Thyroid gland (tissue), 4 donors: ENCODE measurements at regions not wholly inside any gene's neighbourhood (a gene's known extent, or its start where the extent isn't known, plus 50 kb on each side); places are given as distances from the start of the nearest gene placed in this dataset.

ENCODE experiments used
- DNase-seq, 2 donors: peaks; one replicate each; pipeline ENCODE4 v3.0.0-alpha.2; 2019
- H3K27ac ChIP-seq, 3 donors: fragments of 200-600 bp; sonication (generic); 1 replicate in 2 of 3; 2 replicates in 1 of 3; pipeline ENCODE4 v1.5.1; 2016 to 2019; ENCODE audit warnings: mild to moderate bottlenecking in 1 of 3, moderate library complexity in 1 of 3
- H3K27me3 ChIP-seq: fragments of 200-600 bp; sonication (generic); one replicate; pipeline ENCODE4 v1.5.1; 2019
- H3K36me3 ChIP-seq, 2 donors: fragments of 200-600 bp; sonication (generic); one replicate each; pipeline ENCODE4 v1.5.1; 2016 to 2019
- H3K4me1 ChIP-seq, 2 donors: fragments of 200-600 bp; sonication (generic); one replicate each; pipeline ENCODE4 v1.5.1; 2017 to 2019
- H3K4me3 ChIP-seq, 3 donors: fragments of 200-600 bp; sonication (generic); replicated peaks in 1 of 3; 1 replicate in 2 of 3; 2 replicates in 1 of 3; pipeline ENCODE4 v1.5.1; 2016; ENCODE audit warnings: mild to moderate bottlenecking in 1 of 3
- H3K9me3 ChIP-seq: fragments of 200-600 bp; sonication (generic); one replicate; pipeline ENCODE4 v1.5.1; 2017
- CTCF ChIP-seq, 6 experiments: fragments of 200-600 bp in 3 of 6; fragments of 450-650 bp in 3 of 6; sonication (generic) in 3 of 6; IDR thresholded peaks; one replicate each; pipeline ENCODE4 v1.5.1; 2016 to 2019; ENCODE audit warnings: antibody characterized with exemption in 6 of 6, mild to moderate bottlenecking in 2 of 6, inconsistent platforms in 1 of 6, moderate library complexity in 1 of 6
- POLR2A ChIP-seq, 2 donors: fragments of 450-650 bp; IDR thresholded peaks; one replicate each; pipeline ENCODE4 v1.6.1; 2017; ENCODE audit warnings: antibody characterized with exemption in 2 of 2, mild to moderate bottlenecking in 2 of 2, moderate library complexity in 1 of 2
- WGBS, 2 donors: methylation state at CpG; one replicate each; pipeline ENCODE4 v1.1.5; 2017; 5-methylcytosine and 5-hydroxymethylcytosine counted together
- intact Hi-C: fragments of 100-400 bp; cut with DNase I; formaldehyde crosslinking; loops from one replicate; pipeline ENCODE4 v1.15.1; 2023

- no peak for DNase-seq
- intact Hi-C loops = no loop called here
- Histone ChIP-seq H3K4me3 (no peak overlapping the region), H3K4me1 (no peaks in the 10 kb centered on the region), H3K27me3 (peaks cover 7% of the 10 kb centered on the region), H3K9me3 (no peaks in the 10 kb centered on the region), H3K36me3 (no peaks in the 10 kb centered on the region), H3K27ac (no peak overlapping the region)
- no peak for TF ChIP-seq POLR2A (IDR thresholded peaks at IDR 0.05)
- TF ChIP-seq CTCF (IDR thresholded peaks at IDR 0.05) = no peak
- 22 to 23% methylated on average over 32 of the region's 32 CpGs for WGBS, 2 donors
Measured at GRCh38 chr10:128265596-128265995, 139.4 kb upstream of the MKI67 start.

GRCh38 chr10:128267581-128267980 is 141.4 kb upstream of the MKI67 start:
- H3K4me1 ChIP-seq = no peaks in the 10 kb centered on the region
- H3K9me3 ChIP-seq = no peaks in the 10 kb centered on the region
- H3K27ac ChIP-seq = no peak overlapping the region
- DNase-seq = no peak
- peaks cover 7% of the 10 kb centered on the region for H3K27me3 ChIP-seq
- 35 to 50% methylated on average over 5 of the region's 5 CpGs for WGBS, 2 donors
- no peak overlapping the region for H3K4me3 ChIP-seq
- TF ChIP-seq CTCF (IDR thresholded peaks at IDR 0.05) (no peak), POLR2A (IDR thresholded peaks at IDR 0.05) (no peak)
- H3K36me3 ChIP-seq = no peaks in the 10 kb centered on the region
- intact Hi-C loops = no loop called here

GRCh38 chr10:128268015-128268722 is 141.9 kb upstream of the MKI67 start:
- intact Hi-C loops = no loop called here
- peaks cover 7% of the 10 kb centered on the region for H3K27me3 ChIP-seq
- H3K9me3 ChIP-seq = no peaks in the 10 kb centered on the region
- 36% methylated on average over 25 of the region's 25 CpGs for WGBS, 2 donors
- no peaks in the 10 kb centered on the region for H3K36me3 ChIP-seq
- TF ChIP-seq POLR2A (IDR thresholded peaks at IDR 0.05) = no peak
- TF ChIP-seq CTCF (IDR thresholded peaks at IDR 0.05) = peak in 3 of 6 experiments; percentile 13 to 41 (median 14)
- H3K27ac ChIP-seq = no peak overlapping the region
- DNase-seq = peak in 1 of 2 donors; percentile 8
- no peak overlapping the region for H3K4me3 ChIP-seq
- no peaks in the 10 kb centered on the region for H3K4me1 ChIP-seq

GRCh38 chr10:128274938-128275337 is 148.7 kb upstream of the MKI67 start:
- DNase-seq = peak; percentile 27 to 35
- Histone ChIP-seq H3K9me3 (no peaks in the 10 kb centered on the region), H3K27me3 (no peaks in the 10 kb centered on the region), H3K36me3 (no peaks in the 10 kb centered on the region), H3K4me1 (peaks cover 4 to 7% of the 10 kb centered on the region in 2 donors), H3K27ac (no peak overlapping the region), H3K4me3 (no peak overlapping the region)
- intact Hi-C loops = no loop called here
- 41 to 45% methylated on average over 10 of the region's 10 CpGs for WGBS, 2 donors
- TF ChIP-seq CTCF (IDR thresholded peaks at IDR 0.05) (no peak), POLR2A (IDR thresholded peaks at IDR 0.05) (no peak)

DNA sequence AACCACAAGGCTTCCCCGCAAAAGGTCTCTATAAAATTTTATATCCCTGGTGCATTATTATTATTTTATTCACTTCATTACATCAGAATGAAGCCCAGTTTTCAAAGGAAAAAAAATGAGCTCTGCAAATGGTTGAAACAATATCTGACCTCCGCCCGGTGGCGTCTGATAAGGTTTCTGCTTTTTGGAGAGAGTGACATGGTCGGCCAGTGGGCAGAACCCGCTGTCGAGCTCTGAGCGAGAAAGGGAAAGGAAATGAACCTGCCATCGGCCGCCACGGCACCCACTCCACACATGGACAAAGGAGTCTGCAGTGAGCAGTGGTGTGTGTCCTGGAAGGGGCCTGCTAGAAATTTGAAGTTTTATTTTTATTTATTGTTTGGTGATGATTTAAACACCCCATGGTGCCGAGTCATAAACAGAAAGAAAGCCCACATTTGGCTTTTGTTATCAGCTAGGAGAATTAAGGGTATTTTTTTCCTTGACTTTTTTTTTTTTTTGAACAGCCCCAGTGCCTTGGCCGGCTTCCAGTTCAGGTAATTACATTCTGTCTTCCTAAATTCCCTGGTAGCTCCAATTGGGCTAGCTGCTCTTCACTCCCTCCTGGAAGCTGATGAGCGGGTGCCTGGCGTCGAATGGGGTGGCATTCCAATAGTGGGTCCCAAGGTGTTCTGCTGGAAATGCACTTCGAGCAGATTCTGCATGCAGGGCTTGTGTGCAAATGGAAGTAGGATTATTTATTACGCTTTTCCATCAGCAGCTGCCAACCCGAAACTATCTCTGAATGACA is 149.4 kb upstream of the MKI67 start:
- Histone ChIP-seq H3K36me3 (no peaks in the 10 kb centered on the region), H3K4me1 (peaks cover 4 to 7% of the 10 kb centered on the region in 2 donors), H3K27ac (no peak overlapping the region), H3K9me3 (no peaks in the 10 kb centered on the region), H3K4me3 (no peak overlapping the region), H3K27me3 (no peaks in the 10 kb centered on the region)
- TF ChIP-seq CTCF (IDR thresholded peaks at IDR 0.05) (no peak), POLR2A (IDR thresholded peaks at IDR 0.05) (no peak)
- intact Hi-C loops = no loop called here
- DNase-seq = peak; percentile 49 to 56
- 38 to 40% methylated on average over 19 of the region's 19 CpGs for WGBS, 2 donors
